Fibroblast of pulmonary artery (primary cell): ENCODE measurements at regions not wholly inside any gene's neighbourhood (a gene's known extent, or its start where the extent isn't known, plus 50 kb on each side); places are given as distances from the start of the nearest gene placed in this dataset.
A peak's percentile ranks its signal among the peaks of the same experiment; 100 is the strongest.

Experiments
- DNase-seq: peaks from one replicate; pipeline ENCODE4 v3.0.0-alpha.2; 2010; ENCODE audit warnings: low read depth
- H3K4me3 ChIP-seq: replicated peaks from 2 replicates; pipeline ENCODE4 v1.5.1; 2011; ENCODE audit warnings: low read depth, mild to moderate bottlenecking, control low read depth, low read length, moderate library complexity
- TF ChIP-seq, protein P1 (sequence below): IDR thresholded peaks from 2 replicates; pipeline ENCODE4 v1.5.1; 2011; ENCODE audit warnings: mild to moderate bottlenecking, control low read depth, low read length, inconsistent platforms; ENCODE audit errors: missing control alignments

DNA sequence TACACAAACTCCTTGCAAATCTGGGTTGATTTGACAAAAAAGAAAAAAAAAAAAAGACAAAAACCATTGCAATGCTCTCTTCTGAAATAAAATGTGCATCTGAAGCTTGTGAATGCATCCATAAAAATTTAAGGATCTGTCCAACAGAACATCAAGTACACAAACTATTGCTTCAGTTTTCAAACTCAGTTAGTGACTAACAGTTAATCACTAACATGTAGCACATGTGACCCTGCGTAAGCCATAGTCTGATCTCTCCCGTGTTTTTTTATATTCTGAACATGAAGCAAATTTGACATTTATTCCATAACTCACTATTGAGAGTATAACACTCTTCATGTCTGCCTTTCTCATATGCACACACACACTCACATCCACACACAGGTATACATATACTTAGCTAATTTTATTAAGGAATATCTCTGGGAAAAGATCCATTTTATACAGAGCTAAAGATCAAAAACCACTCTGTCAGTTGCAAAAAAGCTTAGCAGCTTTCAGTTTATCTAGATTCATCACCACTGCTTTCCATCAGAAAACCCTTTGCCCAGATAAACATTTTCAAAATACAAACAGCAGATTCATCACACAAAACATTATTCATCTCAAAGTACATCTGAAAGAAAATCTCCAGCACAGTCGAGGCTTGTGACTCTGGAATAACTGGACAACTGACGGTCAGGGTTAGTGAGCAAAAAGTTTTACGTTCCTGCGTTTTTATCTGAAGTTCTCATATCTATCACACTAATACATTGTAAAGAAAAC, 1000.4 kb upstream of the ACVR2A start:
- H3K4me3 ChIP-seq: no peak overlapping the region
- DNase-seq: peak; percentile 31

DNA sequence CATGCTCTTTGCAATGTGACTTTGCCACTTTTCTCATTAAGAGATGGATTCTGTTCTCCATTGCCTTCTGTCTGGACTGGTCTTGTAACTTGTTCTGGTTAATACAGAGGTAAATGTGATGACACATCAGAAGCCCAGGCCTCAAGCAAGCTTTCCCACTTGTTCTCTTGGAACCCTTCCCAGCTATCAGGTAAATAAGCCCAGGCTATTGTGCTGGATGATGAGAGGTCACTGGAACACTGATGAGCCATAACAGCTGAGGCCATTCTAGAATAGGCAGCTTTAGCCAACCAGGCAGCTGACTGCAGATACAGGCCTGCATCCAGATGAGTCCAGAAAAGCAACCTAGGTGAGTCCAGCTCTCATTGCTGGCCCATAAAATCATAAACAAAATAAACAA, 1007.0 kb upstream of the ACVR2A start:
- peak; percentile 24 for DNase-seq
- H3K4me3 ChIP-seq: no peak overlapping the region
- TF ChIP-seq, protein P1, sequence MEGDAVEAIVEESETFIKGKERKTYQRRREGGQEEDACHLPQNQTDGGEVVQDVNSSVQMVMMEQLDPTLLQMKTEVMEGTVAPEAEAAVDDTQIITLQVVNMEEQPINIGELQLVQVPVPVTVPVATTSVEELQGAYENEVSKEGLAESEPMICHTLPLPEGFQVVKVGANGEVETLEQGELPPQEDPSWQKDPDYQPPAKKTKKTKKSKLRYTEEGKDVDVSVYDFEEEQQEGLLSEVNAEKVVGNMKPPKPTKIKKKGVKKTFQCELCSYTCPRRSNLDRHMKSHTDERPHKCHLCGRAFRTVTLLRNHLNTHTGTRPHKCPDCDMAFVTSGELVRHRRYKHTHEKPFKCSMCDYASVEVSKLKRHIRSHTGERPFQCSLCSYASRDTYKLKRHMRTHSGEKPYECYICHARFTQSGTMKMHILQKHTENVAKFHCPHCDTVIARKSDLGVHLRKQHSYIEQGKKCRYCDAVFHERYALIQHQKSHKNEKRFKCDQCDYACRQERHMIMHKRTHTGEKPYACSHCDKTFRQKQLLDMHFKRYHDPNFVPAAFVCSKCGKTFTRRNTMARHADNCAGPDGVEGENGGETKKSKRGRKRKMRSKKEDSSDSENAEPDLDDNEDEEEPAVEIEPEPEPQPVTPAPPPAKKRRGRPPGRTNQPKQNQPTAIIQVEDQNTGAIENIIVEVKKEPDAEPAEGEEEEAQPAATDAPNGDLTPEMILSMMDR: no peak

More for the DNA sequence above, 1000.4 kb upstream of the ACVR2A start:
- TF ChIP-seq, protein P1: no peak

DNA sequence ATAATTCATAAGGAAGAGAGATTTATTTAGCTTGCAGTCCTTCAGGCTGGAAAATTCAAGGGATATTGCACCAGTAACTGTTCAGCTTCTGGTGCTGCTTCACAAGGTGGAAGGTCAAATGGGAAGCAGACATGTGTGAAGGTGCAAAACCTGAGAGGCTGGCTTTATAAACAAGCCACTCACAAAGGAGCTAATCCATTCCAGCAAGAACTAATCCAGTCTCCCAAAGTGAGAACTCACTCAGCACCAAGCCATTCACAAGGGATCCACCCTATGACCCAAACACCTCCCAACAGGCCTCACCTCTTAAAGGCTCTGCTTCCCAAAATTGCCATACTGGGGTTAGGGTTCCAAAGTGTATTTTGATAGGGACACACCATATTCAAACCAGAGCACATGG, 1018.4 kb upstream of the ACVR2A start:
- TF ChIP-seq, protein P1: no peak
- H3K4me3 ChIP-seq: no peak overlapping the region
- no peak for DNase-seq

DNA sequence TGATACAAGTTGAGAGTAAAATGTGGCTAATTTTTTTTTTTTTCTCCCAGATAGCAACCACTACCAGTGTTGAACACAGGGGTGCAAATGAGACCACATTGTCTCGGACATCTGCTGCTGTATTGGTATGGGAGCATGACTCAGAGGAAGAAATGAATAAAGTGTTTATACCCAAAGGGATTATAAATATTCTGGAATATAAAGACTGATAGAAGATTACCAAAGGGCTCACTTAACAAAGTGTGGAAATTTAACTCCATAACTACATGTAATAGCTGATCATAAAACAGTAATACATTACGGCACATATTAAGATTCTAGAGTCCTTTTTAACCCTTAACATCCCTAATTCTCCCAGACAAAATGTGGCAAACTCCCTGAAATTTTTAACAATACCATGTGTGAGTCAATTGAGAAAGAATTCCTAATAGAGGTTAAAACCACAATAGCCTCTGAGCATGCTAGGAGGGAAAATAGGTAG, 1023.0 kb upstream of the ACVR2A start:
- H3K4me3 ChIP-seq: no peak overlapping the region
- peak; percentile 60 for DNase-seq
- TF ChIP-seq, protein P1: peak; percentile 22

DNA sequence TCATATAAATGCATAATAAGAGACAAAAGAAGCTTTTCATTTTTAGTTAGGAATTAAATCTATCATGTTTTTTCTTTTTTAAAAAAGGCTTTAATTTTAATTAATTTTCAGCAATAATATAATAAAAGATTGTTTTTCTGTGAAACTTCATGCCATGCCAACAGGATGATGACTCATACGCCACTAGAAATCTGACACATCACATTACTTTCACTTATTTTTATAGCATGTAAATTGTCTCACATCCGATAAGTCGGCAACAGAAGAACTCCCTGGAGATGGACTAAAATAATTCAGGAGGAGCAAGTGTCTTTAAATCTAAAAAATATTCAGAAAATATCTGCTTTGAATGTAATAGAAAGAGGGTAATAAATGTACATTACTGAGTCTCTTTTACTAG, 1024.2 kb upstream of the ACVR2A start:
- peak; percentile 70 for DNase-seq
- no peak overlapping the region for H3K4me3 ChIP-seq
- TF ChIP-seq, protein P1: no peak

DNA sequence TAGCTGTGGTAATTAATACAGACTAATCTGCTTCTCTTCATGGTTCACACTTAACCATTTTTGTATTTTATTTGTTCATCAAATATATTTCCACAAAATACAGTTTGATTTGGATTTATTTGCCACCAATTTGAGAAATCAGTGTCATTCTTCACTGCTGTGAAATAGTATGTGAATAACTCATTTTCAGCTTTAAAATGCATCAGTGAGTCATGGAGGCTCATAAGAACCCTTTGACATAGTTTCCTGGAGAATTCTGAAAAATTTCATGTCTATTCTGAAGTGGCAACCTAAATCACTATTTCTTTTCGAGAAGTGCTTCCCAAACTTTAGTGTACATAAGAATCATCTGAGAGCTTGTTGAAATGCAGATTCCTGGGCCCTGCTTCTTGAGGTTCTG, 1026.7 kb upstream of the ACVR2A start:
- DNase-seq: peak; percentile 39
- TF ChIP-seq, protein P1: no peak
- H3K4me3 ChIP-seq: no peak overlapping the region

DNA sequence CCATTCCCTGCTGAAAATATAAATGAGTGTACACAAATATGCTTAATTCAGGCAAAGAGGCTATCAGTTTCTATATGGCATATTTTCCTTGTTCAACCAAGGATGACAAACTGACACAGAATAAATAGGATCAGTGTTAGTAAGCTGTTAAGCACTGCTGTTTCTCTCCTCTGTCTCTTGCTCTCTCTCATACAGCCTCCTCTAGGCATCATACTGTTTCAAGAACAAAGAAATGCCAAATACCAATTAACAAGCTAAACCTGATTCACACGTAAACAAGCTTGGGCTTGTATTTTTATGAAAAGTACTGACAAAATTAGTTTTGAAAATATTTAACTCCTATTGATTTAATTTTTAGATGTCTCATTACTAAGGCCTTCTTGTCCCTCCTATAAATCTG, 1027.2 kb upstream of the ACVR2A start:
- TF ChIP-seq, protein P1: no peak
- H3K4me3 ChIP-seq: no peak overlapping the region
- DNase-seq: no peak
